ENCODE measurements at regions not wholly inside any gene's neighbourhood (a gene's known extent, or its start where the extent isn't known, plus 50 kb on each side); places are given as distances from the start of the nearest gene placed in this dataset.
"Not testable (repeated sequence)": the region's sequence is repeated elsewhere in the genome, so short reads cannot be mapped to it uniquely, and the experiment has no call there.

- not testable (repeated sequence) for DNase-seq
Observed at GRCh38 chr2:87498169-87498853, 249.6 kb upstream of the PLGLB2 start.

GRCh38 chr2:87498854-87499238, 249.0 kb upstream of the PLGLB2 start:
- DNase-seq = not testable (repeated sequence)

- not testable (repeated sequence) for DNase-seq
Observed at GRCh38 chr2:87499860-87500259, 248.0 kb upstream of the PLGLB2 start.

GRCh38 chr2:87500421-87500820, 247.5 kb upstream of the PLGLB2 start:
- not testable (repeated sequence) for DNase-seq

GRCh38 chr2:87500951-87501350, 246.9 kb upstream of the PLGLB2 start:
- DNase-seq = not testable (repeated sequence)

GRCh38 chr2:87502948-87503347, 244.9 kb upstream of the PLGLB2 start:
- not testable (repeated sequence) for DNase-seq

GRCh38 chr2:87505239-87505638, 242.6 kb upstream of the PLGLB2 start:
- not testable (repeated sequence) for DNase-seq

- not testable (repeated sequence) for DNase-seq
Observed at GRCh38 chr2:87505909-87506308, 242.0 kb upstream of the PLGLB2 start.

GRCh38 chr2:87507378-87508348, 240.2 kb upstream of the PLGLB2 start:
- DNase-seq = not testable (repeated sequence)

GRCh38 chr2:87511195-87511778, 236.6 kb upstream of the PLGLB2 start:
- DNase-seq = not testable (repeated sequence)

GRCh38 chr2:87512864-87513530, 234.9 kb upstream of the PLGLB2 start:
- not testable (repeated sequence) for DNase-seq

- DNase-seq = not testable (repeated sequence)
Observed at GRCh38 chr2:87514034-87514433, 233.9 kb upstream of the PLGLB2 start.

GRCh38 chr2:87514515-87514914, 233.4 kb upstream of the PLGLB2 start:
- not testable (repeated sequence) for DNase-seq

- DNase-seq = not testable (repeated sequence)
Observed at GRCh38 chr2:87515226-87515625, 232.7 kb upstream of the PLGLB2 start.

- not testable (repeated sequence) for DNase-seq
Observed at GRCh38 chr2:87515875-87516274, 232.0 kb upstream of the PLGLB2 start.

GRCh38 chr2:87516369-87516967, 231.4 kb upstream of the PLGLB2 start:
- not testable (repeated sequence) for DNase-seq

GRCh38 chr2:87517438-87517837, 230.4 kb upstream of the PLGLB2 start:
- DNase-seq = not testable (repeated sequence)

- DNase-seq = not testable (repeated sequence)
Observed at GRCh38 chr2:87518066-87518465, 229.8 kb upstream of the PLGLB2 start.

- not testable (repeated sequence) for DNase-seq
Observed at GRCh38 chr2:87518547-87518946, 229.3 kb upstream of the PLGLB2 start.

GRCh38 chr2:87519158-87520011, 228.5 kb upstream of the PLGLB2 start:
- not testable (repeated sequence) for DNase-seq

- not testable (repeated sequence) for DNase-seq
Observed at GRCh38 chr2:87521057-87521456, 226.8 kb upstream of the PLGLB2 start.
